ENCODE measurements at regions not wholly inside any gene's neighbourhood (a gene's known extent, or its start where the extent isn't known, plus 50 kb on each side); places are given as distances from the start of the nearest gene placed in this dataset.
"Not testable (repeated sequence)": the region's sequence is repeated elsewhere in the genome, so short reads cannot be mapped to it uniquely, and the experiment has no call there.

- intact Hi-C loops (cut with DNase I, micrococcal nuclease), result no loop called here
- no peaks in the 10 kb centered on the region for H3K36me3 ChIP-seq (ENCODE audit: low read depth)
- H3K9me3 ChIP-seq, result no peaks in the 10 kb centered on the region
- no peak for TF ChIP-seq CTCF (IDR thresholded peaks at IDR 0.05)
- H3K4me3 ChIP-seq, result no peak overlapping the region
- H3K4me1 ChIP-seq (ENCODE audit: low read depth), result no peaks in the 10 kb centered on the region
- ATAC-seq (no peak), DNase-seq (no peak)
Measured at GRCh38 chr3:150127011-150127490, 156.4 kb upstream of the PFN2 start.

- no peak for ATAC-seq
- intact Hi-C loops (cut with DNase I, micrococcal nuclease), result no loop called here
- H3K36me3 ChIP-seq (ENCODE audit: low read depth), result no peaks in the 10 kb centered on the region
- no peak for TF ChIP-seq CTCF (IDR thresholded peaks at IDR 0.05)
- H3K9me3 ChIP-seq, result no peaks in the 10 kb centered on the region
- no peak overlapping the region for H3K4me3 ChIP-seq
- no peaks in the 10 kb centered on the region for H3K4me1 ChIP-seq (ENCODE audit: low read depth)
- DNase-seq, result no peak
Measured at GRCh38 chr3:150124142-150124541, 153.4 kb upstream of the PFN2 start.

GRCh38 chr3:150123249-150123648, 152.6 kb upstream of the PFN2 start:
- H3K4me1 ChIP-seq (ENCODE audit: low read depth); H3K9me3 ChIP-seq; H3K4me3 ChIP-seq; ATAC-seq; H3K36me3 ChIP-seq (ENCODE audit: low read depth); intact Hi-C loops (cut with DNase I, micrococcal nuclease); DNase-seq: not testable (repeated sequence)

GRCh38 chr3:150118219-150118618, 147.5 kb upstream of the PFN2 start:
- Histone ChIP-seq H3K4me1 (ENCODE audit: low read depth) (no peaks in the 10 kb centered on the region), H3K4me3 (no peak overlapping the region), H3K9me3 (no peaks in the 10 kb centered on the region), H3K36me3 (ENCODE audit: low read depth) (no peaks in the 10 kb centered on the region)
- no peak for TF ChIP-seq CTCF (IDR thresholded peaks at IDR 0.05)
- ATAC-seq, result no peak
- no peak for DNase-seq
- intact Hi-C loops (cut with DNase I, micrococcal nuclease), result no loop called here

GRCh38 chr3:150117076-150117475, 146.4 kb upstream of the PFN2 start:
- no peaks in the 10 kb centered on the region for H3K36me3 ChIP-seq (ENCODE audit: low read depth)
- TF ChIP-seq CTCF (IDR thresholded peaks at IDR 0.05), result no peak
- no peaks in the 10 kb centered on the region for H3K9me3 ChIP-seq
- intact Hi-C loops (cut with DNase I, micrococcal nuclease), result no loop called here
- no peak for ATAC-seq
- no peak for DNase-seq
- H3K4me1 ChIP-seq (ENCODE audit: low read depth), result no peaks in the 10 kb centered on the region
- no peak overlapping the region for H3K4me3 ChIP-seq

GRCh38 chr3:150116196-150116595, 145.5 kb upstream of the PFN2 start:
- Histone ChIP-seq H3K4me1 (ENCODE audit: low read depth) (no peaks in the 10 kb centered on the region), H3K4me3 (no peak overlapping the region), H3K36me3 (ENCODE audit: low read depth) (no peaks in the 10 kb centered on the region), H3K9me3 (no peaks in the 10 kb centered on the region)
- no peak for TF ChIP-seq CTCF (IDR thresholded peaks at IDR 0.05)
- ATAC-seq, result no peak
- no peak for DNase-seq
- intact Hi-C loops (cut with DNase I, micrococcal nuclease), result no loop called here
